ENCODE measurements at regions not wholly inside any gene's neighbourhood (a gene's known extent, or its start where the extent isn't known, plus 50 kb on each side); places are given as distances from the start of the nearest gene placed in this dataset.

GRCh38 chr19:30206187-30206586, 166.0 kb upstream of the ZNF536 start:
- TF ChIP-seq CTCF (IDR thresholded peaks at IDR 0.05; ENCODE audit: insufficient read depth, low read depth, low read length) = no peak
- no peak overlapping the region for H3K4me3 ChIP-seq (ENCODE audit: low read depth, low read length)
- no peak for DNase-seq (ENCODE audit: low read depth)

- DNase-seq (ENCODE audit: low read depth) = no peak
- TF ChIP-seq CTCF (IDR thresholded peaks at IDR 0.05; ENCODE audit: insufficient read depth, low read depth, low read length) = no peak
- no peak overlapping the region for H3K4me3 ChIP-seq (ENCODE audit: low read depth, low read length)
Measured at GRCh38 chr19:30207357-30207756, 164.8 kb upstream of the ZNF536 start.

- DNase-seq (ENCODE audit: low read depth) = no peak
- TF ChIP-seq CTCF (IDR thresholded peaks at IDR 0.05; ENCODE audit: insufficient read depth, low read depth, low read length) = no peak
- no peak overlapping the region for H3K4me3 ChIP-seq (ENCODE audit: low read depth, low read length)
Measured at GRCh38 chr19:30208436-30209060, 163.6 kb upstream of the ZNF536 start.

GRCh38 chr19:30209617-30210600, 162.3 kb upstream of the ZNF536 start:
- TF ChIP-seq CTCF (IDR thresholded peaks at IDR 0.05; ENCODE audit: insufficient read depth, low read depth, low read length) = no peak
- no peak for DNase-seq (ENCODE audit: low read depth)
- no peak overlapping the region for H3K4me3 ChIP-seq (ENCODE audit: low read depth, low read length)

GRCh38 chr19:30212574-30212973, 159.6 kb upstream of the ZNF536 start:
- H3K4me3 ChIP-seq (ENCODE audit: low read depth, low read length) = no peak overlapping the region
- no peak for TF ChIP-seq CTCF (IDR thresholded peaks at IDR 0.05; ENCODE audit: insufficient read depth, low read depth, low read length)
- DNase-seq (ENCODE audit: low read depth) = no peak

GRCh38 chr19:30214651-30215051, 157.5 kb upstream of the ZNF536 start:
- no peak for TF ChIP-seq CTCF (IDR thresholded peaks at IDR 0.05; ENCODE audit: insufficient read depth, low read depth, low read length)
- DNase-seq (ENCODE audit: low read depth) = no peak
- no peak overlapping the region for H3K4me3 ChIP-seq (ENCODE audit: low read depth, low read length)
